HG02623 (cell line): ENCODE measurements at regions not wholly inside any gene's neighbourhood (a gene's known extent, or its start where the extent isn't known, plus 50 kb on each side); places are given as distances from the start of the nearest gene placed in this dataset.

Source experiments
- ATAC-seq: cut with Tn5 transposase; IDR thresholded peaks from one replicate; pipeline ENCODE4 v1.9.1; 2021; ENCODE audit warnings: moderate library complexity; ENCODE audit not compliant: unreplicated experiment

- ATAC-seq, result no peak
These were observed 647.8 kb downstream of the INHBA start for GRCh38 chr7:41054960-41055661.

GRCh38 chr7:41053820-41054219, 649.1 kb downstream of the INHBA start:
- no peak for ATAC-seq

- no peak for ATAC-seq
These were observed 650.2 kb downstream of the INHBA start for GRCh38 chr7:41052736-41053135.

- no peak for ATAC-seq
These were observed 650.7 kb downstream of the INHBA start for GRCh38 chr7:41052201-41052600.

- no peak for ATAC-seq
These were observed 651.4 kb downstream of the INHBA start for GRCh38 chr7:41051535-41051934.

- ATAC-seq, result no peak
These were observed 651.8 kb downstream of the INHBA start for GRCh38 chr7:41051062-41051461.

GRCh38 chr7:41048771-41049170, 654.1 kb downstream of the INHBA start:
- ATAC-seq, result no peak

- ATAC-seq, result no peak
These were observed 655.1 kb downstream of the INHBA start for GRCh38 chr7:41047789-41048191.

- no peak for ATAC-seq
These were observed 655.7 kb downstream of the INHBA start for GRCh38 chr7:41047211-41047610.

- no peak for ATAC-seq
These were observed 656.1 kb downstream of the INHBA start for GRCh38 chr7:41046776-41047175.

GRCh38 chr7:41046221-41046761, 656.6 kb downstream of the INHBA start:
- ATAC-seq, result no peak

GRCh38 chr7:41045556-41046123, 657.2 kb downstream of the INHBA start:
- no peak for ATAC-seq

GRCh38 chr7:41039981-41040380, 662.9 kb downstream of the INHBA start:
- no peak for ATAC-seq

- ATAC-seq, result no peak
These were observed 663.4 kb downstream of the INHBA start for GRCh38 chr7:41039386-41039953.

- ATAC-seq, result no peak
These were observed 664.7 kb downstream of the INHBA start for GRCh38 chr7:41038211-41038610.

- no peak for ATAC-seq
These were observed 665.2 kb downstream of the INHBA start for GRCh38 chr7:41037691-41038090.

GRCh38 chr7:41035794-41036193, 667.1 kb downstream of the INHBA start:
- no peak for ATAC-seq

- ATAC-seq, result no peak
These were observed 669.4 kb downstream of the INHBA start for GRCh38 chr7:41033500-41033899.

- no peak for ATAC-seq
These were observed 672.2 kb downstream of the INHBA start for GRCh38 chr7:41030673-41031072.

GRCh38 chr7:41029072-41029499, 673.8 kb downstream of the INHBA start:
- no peak for ATAC-seq

- ATAC-seq, result no peak
These were observed 674.3 kb downstream of the INHBA start for GRCh38 chr7:41028580-41028979.

GRCh38 chr7:41027428-41028115, 675.3 kb downstream of the INHBA start:
- ATAC-seq, result no peak
